ENCODE measurements at regions not wholly inside any gene's neighbourhood (a gene's known extent, or its start where the extent isn't known, plus 50 kb on each side); places are given as distances from the start of the nearest gene placed in this dataset.
"Not testable (repeated sequence)": the region's sequence is repeated elsewhere in the genome, so short reads cannot be mapped to it uniquely, and the experiment has no call there.

GRCh38 chr13:90654970-90655369 lies 692.5 kb upstream of the MIR17HG start:
- Histone ChIP-seq H3K27me3 (no peaks in the 10 kb centered on the region), H3K27ac (no peak overlapping the region), H3K9me3 (peaks cover 8% of the 10 kb centered on the region in 2 donors), H3K36me3 (no peaks in the 10 kb centered on the region), H3K4me3 (no peak overlapping the region), H3K4me1 (no peaks in the 10 kb centered on the region)
- intact Hi-C loops (cut with DNase I; ENCODE audit: low total_unique reads), result no loop called here
- TF ChIP-seq, protein P1, sequence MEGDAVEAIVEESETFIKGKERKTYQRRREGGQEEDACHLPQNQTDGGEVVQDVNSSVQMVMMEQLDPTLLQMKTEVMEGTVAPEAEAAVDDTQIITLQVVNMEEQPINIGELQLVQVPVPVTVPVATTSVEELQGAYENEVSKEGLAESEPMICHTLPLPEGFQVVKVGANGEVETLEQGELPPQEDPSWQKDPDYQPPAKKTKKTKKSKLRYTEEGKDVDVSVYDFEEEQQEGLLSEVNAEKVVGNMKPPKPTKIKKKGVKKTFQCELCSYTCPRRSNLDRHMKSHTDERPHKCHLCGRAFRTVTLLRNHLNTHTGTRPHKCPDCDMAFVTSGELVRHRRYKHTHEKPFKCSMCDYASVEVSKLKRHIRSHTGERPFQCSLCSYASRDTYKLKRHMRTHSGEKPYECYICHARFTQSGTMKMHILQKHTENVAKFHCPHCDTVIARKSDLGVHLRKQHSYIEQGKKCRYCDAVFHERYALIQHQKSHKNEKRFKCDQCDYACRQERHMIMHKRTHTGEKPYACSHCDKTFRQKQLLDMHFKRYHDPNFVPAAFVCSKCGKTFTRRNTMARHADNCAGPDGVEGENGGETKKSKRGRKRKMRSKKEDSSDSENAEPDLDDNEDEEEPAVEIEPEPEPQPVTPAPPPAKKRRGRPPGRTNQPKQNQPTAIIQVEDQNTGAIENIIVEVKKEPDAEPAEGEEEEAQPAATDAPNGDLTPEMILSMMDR (IDR thresholded peaks at IDR 0.05), result no peak
- no peak for TF ChIP-seq POLR2A (IDR thresholded peaks at IDR 0.05)
- no peak for DNase-seq (ENCODE audit: low spot score in 2 of 2)

DNA sequence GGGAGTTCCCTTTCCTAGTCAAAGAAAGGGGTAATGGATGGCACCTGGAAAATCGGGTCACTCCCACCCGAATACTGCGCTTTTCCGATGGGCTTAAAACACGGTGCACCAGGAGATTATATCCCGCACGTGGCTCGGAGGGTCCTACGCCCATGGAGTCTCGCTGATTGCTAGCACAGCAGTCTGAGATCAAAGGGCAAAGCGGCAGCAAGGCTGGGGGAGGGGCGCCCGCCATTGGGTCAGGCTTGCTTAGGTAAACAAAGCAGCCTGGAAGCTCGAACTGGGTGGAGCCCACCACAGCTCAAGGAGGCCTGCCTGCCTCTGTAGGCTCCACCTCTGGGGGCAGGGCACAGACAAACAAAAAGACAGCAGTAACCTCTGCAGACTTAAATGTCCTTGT lies 683.3 kb upstream of the MIR17HG start:
- DNase-seq (ENCODE audit: low spot score in 2 of 2); H3K4me3 ChIP-seq; H3K36me3 ChIP-seq; H3K4me1 ChIP-seq; H3K27me3 ChIP-seq; H3K9me3 ChIP-seq; H3K27ac ChIP-seq; intact Hi-C loops (cut with DNase I; ENCODE audit: low total_unique reads): not testable (repeated sequence)

DNA sequence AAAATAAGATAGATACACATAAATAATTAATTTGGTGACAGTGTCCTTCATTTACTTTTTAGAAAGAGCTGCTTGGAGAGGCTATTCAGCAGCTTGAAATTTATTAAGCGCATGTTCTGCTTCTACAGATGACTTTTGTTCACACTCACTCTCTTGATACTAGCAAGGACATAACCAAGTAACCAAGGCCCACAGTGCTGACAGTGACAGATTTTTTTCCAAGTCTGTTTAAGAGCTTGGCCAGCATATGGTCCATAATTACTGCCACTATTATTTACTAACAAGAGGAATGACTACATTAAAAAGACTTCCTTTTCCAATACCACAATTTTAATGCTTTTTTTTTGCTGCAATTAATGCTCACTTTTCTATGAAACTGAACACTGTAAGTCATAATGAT lies 673.7 kb upstream of the MIR17HG start:
- intact Hi-C loops (cut with DNase I; ENCODE audit: low total_unique reads), result no loop called here

GRCh38 chr13:90675129-90675528 lies 672.4 kb upstream of the MIR17HG start:
- Histone ChIP-seq H3K27ac (no peak overlapping the region), H3K4me1 (no peaks in the 10 kb centered on the region), H3K27me3 (no peaks in the 10 kb centered on the region), H3K9me3 (no peaks in the 10 kb centered on the region), H3K4me3 (no peak overlapping the region), H3K36me3 (no peaks in the 10 kb centered on the region)
- no peak for DNase-seq (ENCODE audit: low spot score in 2 of 2)
- intact Hi-C loops (cut with DNase I; ENCODE audit: low total_unique reads), result no loop called here
- no peak for TF ChIP-seq POLR2A (IDR thresholded peaks at IDR 0.05)
- no peak for TF ChIP-seq POLR2AphosphoS5 (IDR thresholded peaks at IDR 0.05)
- TF ChIP-seq, protein P1 (IDR thresholded peaks at IDR 0.05), result no peak

More for the DNA sequence above, 673.7 kb upstream of the MIR17HG start:
- TF ChIP-seq POLR2AphosphoS5 (IDR thresholded peaks at IDR 0.05), result no peak
- TF ChIP-seq, protein P1 (IDR thresholded peaks at IDR 0.05), result no peak
- no peak for TF ChIP-seq POLR2A (IDR thresholded peaks at IDR 0.05)
- no peak for DNase-seq (ENCODE audit: low spot score in 2 of 2)
- Histone ChIP-seq H3K4me1 (no peaks in the 10 kb centered on the region), H3K4me3 (no peak overlapping the region), H3K27me3 (no peaks in the 10 kb centered on the region), H3K27ac (no peak overlapping the region), H3K9me3 (no peaks in the 10 kb centered on the region), H3K36me3 (no peaks in the 10 kb centered on the region)

DNA sequence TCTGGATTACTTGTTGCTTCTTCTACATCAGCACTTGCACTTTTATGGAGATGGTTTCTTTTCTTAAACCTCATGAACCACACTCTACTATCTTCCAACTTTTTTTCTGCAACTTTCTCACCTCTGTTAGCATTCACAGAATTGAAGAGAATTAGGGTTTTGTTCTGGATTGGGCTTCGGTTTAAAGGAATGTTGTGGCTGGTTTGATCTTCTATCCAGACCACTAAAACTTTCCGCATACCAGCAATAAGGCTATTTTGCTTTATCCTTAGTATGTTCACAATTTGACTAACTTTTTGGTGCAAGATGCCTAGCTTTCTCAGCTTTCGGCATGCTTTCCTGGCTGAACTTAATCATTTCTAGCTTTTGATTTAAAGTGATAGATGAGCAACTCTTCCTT lies 666.7 kb upstream of the MIR17HG start:
- TF ChIP-seq POLR2A (IDR thresholded peaks at IDR 0.05) (no peak), POLR2AphosphoS5 (IDR thresholded peaks at IDR 0.05) (no peak)
- TF ChIP-seq, protein P1 (IDR thresholded peaks at IDR 0.05), result no peak
- Histone ChIP-seq H3K27me3 (no peaks in the 10 kb centered on the region), H3K27ac (no peak overlapping the region), H3K9me3 (no peaks in the 10 kb centered on the region), H3K4me3 (no peak overlapping the region), H3K4me1 (no peaks in the 10 kb centered on the region), H3K36me3 (no peaks in the 10 kb centered on the region)
- intact Hi-C loops (cut with DNase I; ENCODE audit: low total_unique reads), result no loop called here
- DNase-seq (ENCODE audit: low spot score in 2 of 2), result no peak

GRCh38 chr13:90683711-90684131 lies 663.8 kb upstream of the MIR17HG start:
- no peaks in the 10 kb centered on the region for H3K4me1 ChIP-seq
- H3K36me3 ChIP-seq, result no peaks in the 10 kb centered on the region
- no peak for DNase-seq (ENCODE audit: low spot score in 2 of 2)
- no peaks in the 10 kb centered on the region for H3K27me3 ChIP-seq
- no peaks in the 10 kb centered on the region for H3K9me3 ChIP-seq
- intact Hi-C loops (cut with DNase I; ENCODE audit: low total_unique reads), result no loop called here
- H3K27ac ChIP-seq, result no peak overlapping the region
- TF ChIP-seq POLR2AphosphoS5 (IDR thresholded peaks at IDR 0.05), result no peak
- no peak for TF ChIP-seq POLR2A (IDR thresholded peaks at IDR 0.05)
- TF ChIP-seq, protein P1 (IDR thresholded peaks at IDR 0.05), result no peak
- H3K4me3 ChIP-seq, result no peak overlapping the region
